ENCODE measurements at regions not wholly inside any gene's neighbourhood (a gene's known extent, or its start where the extent isn't known, plus 50 kb on each side); places are given as distances from the start of the nearest gene placed in this dataset.
"Not testable (repeated sequence)": the region's sequence is repeated elsewhere in the genome, so short reads cannot be mapped to it uniquely, and the experiment has no call there.

DNA sequence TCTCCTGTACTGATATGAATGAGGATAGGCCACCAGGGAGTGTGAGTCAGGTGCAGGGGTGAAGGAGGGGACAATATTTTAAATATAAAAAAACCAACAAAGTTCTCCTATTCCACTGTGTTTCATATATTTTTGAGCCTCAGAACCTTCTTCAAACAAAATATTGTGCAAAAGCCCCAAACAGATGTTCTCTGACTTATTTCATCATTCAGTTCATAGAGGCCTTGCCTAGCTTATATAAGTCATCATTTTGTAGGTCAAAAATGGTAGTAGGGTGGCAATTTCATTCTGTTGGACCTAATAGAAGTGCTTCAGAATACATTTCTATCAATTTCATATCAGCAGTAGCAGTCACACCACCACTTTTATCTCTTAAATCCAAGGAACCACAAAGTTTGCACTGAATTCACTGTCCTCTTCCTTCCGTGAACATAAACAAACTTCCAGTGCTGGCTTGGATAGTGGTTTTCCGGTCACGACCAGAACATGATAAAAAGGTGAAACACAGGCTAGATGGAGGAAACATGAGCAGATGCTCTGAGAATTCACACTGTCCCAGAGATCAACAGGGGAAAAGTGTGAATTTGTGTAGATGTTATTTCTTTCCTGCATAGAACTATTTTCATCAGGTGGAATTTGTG is 99.1 kb downstream of the EN1 start:
- CTCF ChIA-PET, result no interaction called here
- H3K79me2 ChIP-seq (ENCODE audit: insufficient read depth), result no peaks in the 10 kb centered on the region
- H3K4me1 ChIP-seq (ENCODE audit: control insufficient read depth in 1 of 2, insufficient read depth in 2 of 2, low read depth in 1 of 2, low read length in 1 of 2), result no peaks in the 10 kb centered on the region
- no peak overlapping the region for H2AFZ ChIP-seq (ENCODE audit: low read depth)
- H3K4me2 ChIP-seq, result no peak overlapping the region
- no peaks in the 10 kb centered on the region for H3K9me3 ChIP-seq
- TF ChIP-seq, protein P1, sequence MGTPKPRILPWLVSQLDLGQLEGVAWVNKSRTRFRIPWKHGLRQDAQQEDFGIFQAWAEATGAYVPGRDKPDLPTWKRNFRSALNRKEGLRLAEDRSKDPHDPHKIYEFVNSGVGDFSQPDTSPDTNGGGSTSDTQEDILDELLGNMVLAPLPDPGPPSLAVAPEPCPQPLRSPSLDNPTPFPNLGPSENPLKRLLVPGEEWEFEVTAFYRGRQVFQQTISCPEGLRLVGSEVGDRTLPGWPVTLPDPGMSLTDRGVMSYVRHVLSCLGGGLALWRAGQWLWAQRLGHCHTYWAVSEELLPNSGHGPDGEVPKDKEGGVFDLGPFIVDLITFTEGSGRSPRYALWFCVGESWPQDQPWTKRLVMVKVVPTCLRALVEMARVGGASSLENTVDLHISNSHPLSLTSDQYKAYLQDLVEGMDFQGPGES (IDR thresholded peaks at IDR 0.05; ENCODE audit: low read depth, low read length), result no peak
- H3K36me3 ChIP-seq (replicated peaks in 1 of 2; ENCODE audit: control insufficient read depth in 1 of 2, insufficient read depth in 2 of 2, low read length in 1 of 2), result no peaks in the 10 kb centered on the region
- H3K27me3 ChIP-seq (ENCODE audit: insufficient read depth), result no peaks in the 10 kb centered on the region; the same call in 1 of the 2 replicates
- H4K20me1 ChIP-seq (ENCODE audit: insufficient read depth), result no peaks in the 10 kb centered on the region
- WGBS (ENCODE audit: low lambda C conversion rate), result 73% methylated on average over 3 of the region's 3 CpGs
- H3K4me3 ChIP-seq (ENCODE audit: low read depth in 2 of 2, low read length in 1 of 2), result no peak overlapping the region
- no peak overlapping the region for H3K27ac ChIP-seq (ENCODE audit: low read depth in 2 of 2, low read length in 1 of 2)
- no peak for DNase-seq
- H3F3A ChIP-seq (replicated peaks; ENCODE audit: insufficient read depth), result no peaks in the 10 kb centered on the region
- no peaks in the 10 kb centered on the region for H3K9me2 ChIP-seq
- H3K9ac ChIP-seq, result no peak overlapping the region
- POLR2A ChIA-PET, result no interaction called here

DNA sequence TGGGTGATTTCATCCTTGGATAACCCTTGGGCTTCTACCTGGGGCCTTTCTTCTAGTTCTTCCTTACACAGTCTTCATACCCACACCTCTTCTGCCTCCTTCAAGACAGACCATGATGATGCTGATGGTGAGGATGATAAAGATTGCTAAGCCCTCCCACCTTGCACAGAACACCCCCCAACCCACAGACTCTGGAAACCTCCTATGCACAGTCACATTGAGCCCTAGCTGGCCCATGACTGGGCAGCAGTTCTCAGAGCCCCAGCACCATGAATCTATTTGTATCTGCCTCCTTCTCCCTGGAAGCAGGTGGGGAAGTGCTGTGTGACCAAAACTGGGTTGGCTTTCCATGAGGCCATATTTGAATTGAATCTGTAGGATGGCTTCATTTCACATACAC is 99.8 kb downstream of the EN1 start:
- Histone ChIP-seq H3K4me2 (no peak overlapping the region), H3K9me2 (no peaks in the 10 kb centered on the region), H3K27me3 (ENCODE audit: insufficient read depth) (no peaks in the 10 kb centered on the region; the same call in 1 of the 2 replicates), H3K4me3 (ENCODE audit: low read depth in 2 of 2, low read length in 1 of 2) (no peak overlapping the region), H3K27ac (ENCODE audit: low read depth in 2 of 2, low read length in 1 of 2) (no peak overlapping the region), H3K79me2 (ENCODE audit: insufficient read depth) (no peaks in the 10 kb centered on the region), H3F3A (replicated peaks; ENCODE audit: insufficient read depth) (no peaks in the 10 kb centered on the region), H3K9me3 (no peaks in the 10 kb centered on the region), H3K4me1 (ENCODE audit: control insufficient read depth in 1 of 2, insufficient read depth in 2 of 2, low read depth in 1 of 2, low read length in 1 of 2) (no peaks in the 10 kb centered on the region), H4K20me1 (ENCODE audit: insufficient read depth) (no peaks in the 10 kb centered on the region), H3K36me3 (replicated peaks in 1 of 2; ENCODE audit: control insufficient read depth in 1 of 2, insufficient read depth in 2 of 2, low read length in 1 of 2) (no peaks in the 10 kb centered on the region), H2AFZ (ENCODE audit: low read depth) (no peak overlapping the region), H3K9ac (no peak overlapping the region)
- ChIA-PET POLR2A (no interaction called here), CTCF (no interaction called here)
- DNase-seq, result no peak
- no peak for TF ChIP-seq EZH2phosphoT487 (IDR thresholded peaks at IDR 0.05; ENCODE audit: borderline replicate concordance, low read depth)

DNA sequence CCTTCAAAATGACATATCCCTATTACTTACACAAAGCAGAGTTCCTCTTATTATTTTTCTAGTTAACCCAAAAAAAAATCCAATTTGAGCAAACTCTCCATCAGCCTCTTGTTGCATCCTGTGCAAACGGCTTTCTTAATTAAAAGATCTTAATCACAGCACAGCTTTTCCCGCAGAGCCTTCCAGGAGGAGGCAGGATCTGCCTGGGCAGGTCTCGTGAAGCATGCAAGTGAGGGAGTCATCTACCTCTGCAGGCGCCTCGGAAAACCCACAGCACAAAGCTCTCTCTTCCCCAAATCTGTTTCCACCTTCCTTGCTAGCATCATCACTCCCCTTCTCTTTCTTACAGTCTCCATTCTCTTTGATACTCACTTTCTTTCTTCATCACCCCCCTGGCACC is 100.4 kb downstream of the EN1 start:
- POLR2A ChIA-PET, result no interaction called here
- WGBS (ENCODE audit: low lambda C conversion rate), result 22% methylated on average over 5 of the region's 5 CpGs
- TF ChIP-seq, protein P2, sequence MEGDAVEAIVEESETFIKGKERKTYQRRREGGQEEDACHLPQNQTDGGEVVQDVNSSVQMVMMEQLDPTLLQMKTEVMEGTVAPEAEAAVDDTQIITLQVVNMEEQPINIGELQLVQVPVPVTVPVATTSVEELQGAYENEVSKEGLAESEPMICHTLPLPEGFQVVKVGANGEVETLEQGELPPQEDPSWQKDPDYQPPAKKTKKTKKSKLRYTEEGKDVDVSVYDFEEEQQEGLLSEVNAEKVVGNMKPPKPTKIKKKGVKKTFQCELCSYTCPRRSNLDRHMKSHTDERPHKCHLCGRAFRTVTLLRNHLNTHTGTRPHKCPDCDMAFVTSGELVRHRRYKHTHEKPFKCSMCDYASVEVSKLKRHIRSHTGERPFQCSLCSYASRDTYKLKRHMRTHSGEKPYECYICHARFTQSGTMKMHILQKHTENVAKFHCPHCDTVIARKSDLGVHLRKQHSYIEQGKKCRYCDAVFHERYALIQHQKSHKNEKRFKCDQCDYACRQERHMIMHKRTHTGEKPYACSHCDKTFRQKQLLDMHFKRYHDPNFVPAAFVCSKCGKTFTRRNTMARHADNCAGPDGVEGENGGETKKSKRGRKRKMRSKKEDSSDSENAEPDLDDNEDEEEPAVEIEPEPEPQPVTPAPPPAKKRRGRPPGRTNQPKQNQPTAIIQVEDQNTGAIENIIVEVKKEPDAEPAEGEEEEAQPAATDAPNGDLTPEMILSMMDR (IDR thresholded peaks at IDR 0.05), result no peak
- no peak for TF ChIP-seq TAF1 (IDR thresholded peaks at IDR 0.05; ENCODE audit: borderline replicate concordance, low read depth, low read length)
- no peak for TF ChIP-seq ELF1 (IDR thresholded peaks at IDR 0.05)
- no peak for TF ChIP-seq NFIC (IDR thresholded peaks at IDR 0.05; ENCODE audit: borderline replicate concordance)
- TF ChIP-seq, protein P3, sequence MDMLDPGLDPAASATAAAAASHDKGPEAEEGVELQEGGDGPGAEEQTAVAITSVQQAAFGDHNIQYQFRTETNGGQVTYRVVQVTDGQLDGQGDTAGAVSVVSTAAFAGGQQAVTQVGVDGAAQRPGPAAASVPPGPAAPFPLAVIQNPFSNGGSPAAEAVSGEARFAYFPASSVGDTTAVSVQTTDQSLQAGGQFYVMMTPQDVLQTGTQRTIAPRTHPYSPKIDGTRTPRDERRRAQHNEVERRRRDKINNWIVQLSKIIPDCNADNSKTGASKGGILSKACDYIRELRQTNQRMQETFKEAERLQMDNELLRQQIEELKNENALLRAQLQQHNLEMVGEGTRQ (IDR thresholded peaks at IDR 0.05; ENCODE audit: borderline replicate concordance, low read depth, low read length), result no peak

DNA sequence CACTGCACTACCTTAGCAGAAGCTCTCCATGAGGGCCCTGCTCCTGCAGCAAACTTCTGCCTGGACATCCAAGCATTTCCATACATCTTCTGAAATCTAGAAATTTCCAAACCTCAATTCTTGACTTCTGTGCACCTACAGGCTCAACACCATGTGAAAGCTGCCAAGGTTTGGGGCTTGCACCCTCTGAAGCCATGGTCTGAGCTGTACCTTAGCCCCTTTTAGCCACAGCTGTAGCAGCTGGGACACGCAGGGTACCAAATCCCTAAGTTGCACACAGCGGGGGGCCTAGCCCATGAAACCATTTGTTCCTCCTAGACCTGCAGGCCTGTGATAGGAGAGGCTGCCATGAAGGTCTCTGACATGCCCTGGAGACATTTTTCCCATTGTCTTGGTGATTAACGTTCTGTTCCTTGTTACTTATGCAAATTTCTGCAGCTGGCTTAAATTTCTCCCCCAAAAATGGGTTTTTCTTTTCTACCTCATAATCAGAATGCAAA is 102.7 kb downstream of the EN1 start:
- H3K9ac ChIP-seq; H3K36me3 ChIP-seq (replicated peaks in 1 of 2; ENCODE audit: control insufficient read depth in 1 of 2, insufficient read depth in 2 of 2, low read length in 1 of 2); H3K79me2 ChIP-seq (ENCODE audit: insufficient read depth); H3K27me3 ChIP-seq (ENCODE audit: insufficient read depth); H3K4me1 ChIP-seq (ENCODE audit: control insufficient read depth in 1 of 2, insufficient read depth in 2 of 2, low read depth in 1 of 2, low read length in 1 of 2); POLR2A ChIA-PET; H4K20me1 ChIP-seq (ENCODE audit: insufficient read depth); H3K4me3 ChIP-seq (ENCODE audit: low read depth in 2 of 2, low read length in 1 of 2); DNase-seq; H2AFZ ChIP-seq (ENCODE audit: low read depth); H3K27ac ChIP-seq (ENCODE audit: low read depth in 2 of 2, low read length in 1 of 2); H3K4me2 ChIP-seq; H3K9me3 ChIP-seq; H3F3A ChIP-seq (replicated peaks; ENCODE audit: insufficient read depth); H3K9me2 ChIP-seq; CTCF ChIA-PET: not testable (repeated sequence)
- WGBS (ENCODE audit: low lambda C conversion rate), result 10% methylated on average over 2 of the region's 3 CpGs

More for the DNA sequence above, 100.4 kb downstream of the EN1 start:
- H3K9ac ChIP-seq, result no peak overlapping the region
- no peaks in the 10 kb centered on the region for H4K20me1 ChIP-seq (ENCODE audit: insufficient read depth)
- H3K36me3 ChIP-seq (replicated peaks in 1 of 2; ENCODE audit: control insufficient read depth in 1 of 2, insufficient read depth in 2 of 2, low read length in 1 of 2), result no peaks in the 10 kb centered on the region
- H3K4me3 ChIP-seq (ENCODE audit: low read depth in 2 of 2, low read length in 1 of 2), result no peak overlapping the region
- H3K9me3 ChIP-seq, result no peaks in the 10 kb centered on the region
- CTCF ChIA-PET, result no interaction called here
- DNase-seq, result no peak
- H2AFZ ChIP-seq (ENCODE audit: low read depth), result no peak overlapping the region
- H3F3A ChIP-seq (replicated peaks; ENCODE audit: insufficient read depth), result no peaks in the 10 kb centered on the region
- H3K4me2 ChIP-seq, result no peak overlapping the region
- H3K9me2 ChIP-seq, result no peaks in the 10 kb centered on the region
- no peaks in the 10 kb centered on the region for H3K4me1 ChIP-seq (ENCODE audit: control insufficient read depth in 1 of 2, insufficient read depth in 2 of 2, low read depth in 1 of 2, low read length in 1 of 2)
- H3K79me2 ChIP-seq (ENCODE audit: insufficient read depth), result no peaks in the 10 kb centered on the region
- no peak overlapping the region for H3K27ac ChIP-seq (ENCODE audit: low read depth in 2 of 2, low read length in 1 of 2)
- no peaks in the 10 kb centered on the region; the same call in 1 of the 2 replicates for H3K27me3 ChIP-seq (ENCODE audit: insufficient read depth)
